ENCODE measurements at regions not wholly inside any gene's neighbourhood (a gene's known extent, or its start where the extent isn't known, plus 50 kb on each side); places are given as distances from the start of the nearest gene placed in this dataset.
"Not testable (repeated sequence)": the region's sequence is repeated elsewhere in the genome, so short reads cannot be mapped to it uniquely, and the experiment has no call there.

DNA sequence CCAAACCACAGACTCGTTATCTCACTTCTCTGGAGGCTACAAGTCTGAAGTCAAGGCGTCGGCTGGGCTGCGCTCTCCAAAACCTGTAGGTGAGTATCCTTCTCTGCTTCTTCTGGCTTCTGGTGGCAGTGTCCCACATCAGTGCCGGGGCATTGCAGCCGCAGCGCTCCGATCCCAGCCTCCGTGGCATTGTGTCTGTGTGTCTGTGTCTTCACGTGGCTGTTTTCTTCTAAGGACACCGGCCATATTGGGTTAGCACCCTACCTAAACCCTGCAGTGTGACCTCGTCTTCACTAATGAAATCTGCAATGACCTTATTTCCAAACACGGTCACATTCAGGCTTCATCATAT is 584.9 kb upstream of the COBL start:
- Histone ChIP-seq H3K27ac (ENCODE audit: extremely low read depth, low read depth, low read length) (no peak overlapping the region), H3K4me3 (ENCODE audit: low read depth, low read length) (no peak overlapping the region), H3K9me3 (ENCODE audit: control insufficient read depth, insufficient read depth, low read depth, low read length) (no peaks in the 10 kb centered on the region), H3K4me1 (ENCODE audit: control insufficient read depth, insufficient read depth, low read length) (no peaks in the 10 kb centered on the region), H3K36me3 (ENCODE audit: control insufficient read depth in 2 of 2, insufficient read depth in 1 of 2, low read length in 2 of 2) (no peaks in the 10 kb centered on the region)
- ChIA-PET CTCF (no interaction called here), POLR2A (no interaction called here)
- no peak for TF ChIP-seq GLI2 (tag by site-specific recombination; IDR thresholded peaks at IDR 0.05; ENCODE audit: borderline replicate concordance, low read depth)
- no peak for TF ChIP-seq ZNF169 (tag by site-specific recombination; IDR thresholded peaks at IDR 0.05)
- TF ChIP-seq, protein P1, sequence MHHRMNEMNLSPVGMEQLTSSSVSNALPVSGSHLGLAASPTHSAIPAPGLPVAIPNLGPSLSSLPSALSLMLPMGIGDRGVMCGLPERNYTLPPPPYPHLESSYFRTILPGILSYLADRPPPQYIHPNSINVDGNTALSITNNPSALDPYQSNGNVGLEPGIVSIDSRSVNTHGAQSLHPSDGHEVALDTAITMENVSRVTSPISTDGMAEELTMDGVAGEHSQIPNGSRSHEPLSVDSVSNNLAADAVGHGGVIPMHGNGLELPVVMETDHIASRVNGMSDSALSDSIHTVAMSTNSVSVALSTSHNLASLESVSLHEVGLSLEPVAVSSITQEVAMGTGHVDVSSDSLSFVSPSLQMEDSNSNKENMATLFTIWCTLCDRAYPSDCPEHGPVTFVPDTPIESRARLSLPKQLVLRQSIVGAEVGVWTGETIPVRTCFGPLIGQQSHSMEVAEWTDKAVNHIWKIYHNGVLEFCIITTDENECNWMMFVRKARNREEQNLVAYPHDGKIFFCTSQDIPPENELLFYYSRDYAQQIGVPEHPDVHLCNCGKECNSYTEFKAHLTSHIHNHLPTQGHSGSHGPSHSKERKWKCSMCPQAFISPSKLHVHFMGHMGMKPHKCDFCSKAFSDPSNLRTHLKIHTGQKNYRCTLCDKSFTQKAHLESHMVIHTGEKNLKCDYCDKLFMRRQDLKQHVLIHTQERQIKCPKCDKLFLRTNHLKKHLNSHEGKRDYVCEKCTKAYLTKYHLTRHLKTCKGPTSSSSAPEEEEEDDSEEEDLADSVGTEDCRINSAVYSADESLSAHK (tag by site-specific recombination; IDR thresholded peaks at IDR 0.05) = no peak
- TF ChIP-seq GLIS2 (tag by site-specific recombination; IDR thresholded peaks at IDR 0.05) = no peak
- TF ChIP-seq ZBTB7A (tag by site-specific recombination; IDR thresholded peaks at IDR 0.05; ENCODE audit: low read depth) = no peak
- TF ChIP-seq ZNF16 (tag by site-specific recombination; IDR thresholded peaks at IDR 0.05; ENCODE audit: low read depth) = no peak
- TF ChIP-seq, protein P2, sequence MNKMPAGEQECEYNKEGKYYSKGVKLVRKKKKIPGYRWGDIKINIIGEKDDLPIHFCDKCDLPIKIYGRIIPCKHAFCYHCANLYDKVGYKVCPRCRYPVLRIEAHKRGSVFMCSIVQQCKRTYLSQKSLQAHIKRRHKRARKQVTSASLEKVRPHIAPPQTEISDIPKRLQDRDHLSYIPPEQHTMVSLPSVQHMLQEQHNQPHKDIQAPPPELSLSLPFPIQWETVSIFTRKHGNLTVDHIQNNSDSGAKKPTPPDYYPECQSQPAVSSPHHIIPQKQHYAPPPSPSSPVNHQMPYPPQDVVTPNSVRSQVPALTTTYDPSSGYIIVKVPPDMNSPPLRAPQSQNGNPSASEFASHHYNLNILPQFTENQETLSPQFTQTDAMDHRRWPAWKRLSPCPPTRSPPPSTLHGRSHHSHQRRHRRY (tag by site-specific recombination; IDR thresholded peaks at IDR 0.05) = no peak
- TF ChIP-seq ZNF791 (tag by site-specific recombination; IDR thresholded peaks at IDR 0.05) = no peak

DNA sequence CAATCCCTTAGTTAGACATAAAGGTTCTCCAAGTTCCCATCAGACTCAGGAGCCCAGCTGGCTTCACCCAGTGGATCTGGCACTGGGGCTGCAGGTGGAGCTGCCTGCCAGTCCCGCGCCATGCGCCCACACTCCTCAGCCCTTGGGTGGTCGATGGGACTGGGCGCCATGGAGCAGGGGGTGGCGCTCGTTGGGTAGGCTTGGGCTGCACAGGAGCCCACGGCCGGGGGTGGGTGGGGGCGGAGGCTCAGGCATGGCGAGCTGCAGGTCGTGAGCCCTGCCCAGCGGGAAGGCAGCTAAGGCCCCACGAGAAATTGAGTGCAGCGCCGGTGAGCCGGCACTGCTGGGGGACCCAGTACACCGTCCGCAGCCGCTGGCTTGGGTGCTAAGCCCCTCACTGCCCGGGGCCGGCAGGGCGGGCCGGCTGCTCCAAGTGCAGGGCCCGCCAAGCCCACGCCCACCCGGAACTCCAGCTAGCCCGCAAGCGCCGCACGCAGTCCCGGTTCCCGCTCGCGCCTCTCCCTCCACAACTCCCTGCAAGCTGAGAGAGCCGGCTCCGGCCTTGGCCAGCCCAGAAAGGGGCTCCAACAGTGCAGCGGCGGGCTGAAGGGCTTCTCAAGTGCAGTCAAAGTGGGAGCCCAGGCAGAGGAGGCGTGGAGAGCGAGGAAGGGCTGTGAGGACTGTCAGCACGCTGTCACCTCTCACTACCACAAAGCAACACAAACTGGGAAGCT is 584.3 kb upstream of the COBL start:
- H3K4me3 ChIP-seq (ENCODE audit: low read depth, low read length); POLR2A ChIA-PET; CTCF ChIA-PET; H3K27ac ChIP-seq (ENCODE audit: extremely low read depth, low read depth, low read length); H3K9me3 ChIP-seq (ENCODE audit: control insufficient read depth, insufficient read depth, low read depth, low read length); H3K36me3 ChIP-seq (ENCODE audit: control insufficient read depth in 2 of 2, insufficient read depth in 1 of 2, low read length in 2 of 2); H3K4me1 ChIP-seq (ENCODE audit: control insufficient read depth, insufficient read depth, low read length): not testable (repeated sequence)

DNA sequence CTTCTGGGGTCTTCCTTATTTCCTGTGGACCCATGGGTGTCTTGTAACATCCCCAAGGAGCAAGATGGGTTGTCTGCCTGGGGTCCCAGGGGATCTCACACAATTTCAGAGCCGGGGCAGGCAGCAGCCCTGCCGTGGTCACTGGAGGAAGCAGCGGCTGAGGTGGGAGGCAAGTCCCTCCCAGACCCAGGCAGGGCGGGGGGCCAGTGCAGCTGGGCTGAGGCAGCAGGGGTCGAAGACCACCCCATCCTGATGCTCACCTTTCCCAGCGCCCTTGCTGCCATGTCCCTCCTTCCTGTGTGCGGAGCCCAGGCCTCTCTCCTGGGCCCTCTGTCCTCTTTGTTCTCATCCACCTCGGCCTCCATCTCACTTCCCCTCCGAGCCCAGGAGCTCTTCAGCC is 583.0 kb upstream of the COBL start:
- Histone ChIP-seq H3K9me3 (ENCODE audit: control insufficient read depth, insufficient read depth, low read depth, low read length) (no peaks in the 10 kb centered on the region), H3K27ac (ENCODE audit: extremely low read depth, low read depth, low read length) (no peak overlapping the region), H3K4me3 (ENCODE audit: low read depth, low read length) (no peak overlapping the region), H3K36me3 (ENCODE audit: control insufficient read depth in 2 of 2, insufficient read depth in 1 of 2, low read length in 2 of 2) (no peaks in the 10 kb centered on the region), H3K4me1 (ENCODE audit: control insufficient read depth, insufficient read depth, low read length) (no peaks in the 10 kb centered on the region)
- ChIA-PET POLR2A (no interaction called here), CTCF (no interaction called here)
- no peak for TF ChIP-seq ZNF426 (tag by site-specific recombination; IDR thresholded peaks at IDR 0.05)
- TF ChIP-seq, protein P3, sequence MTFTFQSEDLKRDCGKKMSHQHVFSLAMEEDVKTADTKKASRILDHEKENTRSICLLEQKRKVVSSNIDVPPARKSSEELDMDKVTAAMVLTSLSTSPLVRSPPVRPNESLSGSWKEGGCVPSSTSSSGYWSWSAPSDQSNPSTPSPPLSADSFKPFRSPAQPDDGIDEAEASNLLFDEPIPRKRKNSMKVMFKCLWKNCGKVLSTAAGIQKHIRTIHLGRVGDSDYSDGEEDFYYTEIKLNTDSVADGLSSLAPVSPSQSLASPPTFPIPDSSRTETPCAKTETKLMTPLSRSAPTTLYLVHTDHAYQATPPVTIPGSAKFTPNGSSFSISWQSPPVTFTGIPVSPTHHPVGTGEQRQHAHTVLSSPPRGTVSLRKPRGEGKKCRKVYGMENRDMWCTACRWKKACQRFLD (tag by site-specific recombination; IDR thresholded peaks at IDR 0.05) = no peak
- TF ChIP-seq, protein P4, sequence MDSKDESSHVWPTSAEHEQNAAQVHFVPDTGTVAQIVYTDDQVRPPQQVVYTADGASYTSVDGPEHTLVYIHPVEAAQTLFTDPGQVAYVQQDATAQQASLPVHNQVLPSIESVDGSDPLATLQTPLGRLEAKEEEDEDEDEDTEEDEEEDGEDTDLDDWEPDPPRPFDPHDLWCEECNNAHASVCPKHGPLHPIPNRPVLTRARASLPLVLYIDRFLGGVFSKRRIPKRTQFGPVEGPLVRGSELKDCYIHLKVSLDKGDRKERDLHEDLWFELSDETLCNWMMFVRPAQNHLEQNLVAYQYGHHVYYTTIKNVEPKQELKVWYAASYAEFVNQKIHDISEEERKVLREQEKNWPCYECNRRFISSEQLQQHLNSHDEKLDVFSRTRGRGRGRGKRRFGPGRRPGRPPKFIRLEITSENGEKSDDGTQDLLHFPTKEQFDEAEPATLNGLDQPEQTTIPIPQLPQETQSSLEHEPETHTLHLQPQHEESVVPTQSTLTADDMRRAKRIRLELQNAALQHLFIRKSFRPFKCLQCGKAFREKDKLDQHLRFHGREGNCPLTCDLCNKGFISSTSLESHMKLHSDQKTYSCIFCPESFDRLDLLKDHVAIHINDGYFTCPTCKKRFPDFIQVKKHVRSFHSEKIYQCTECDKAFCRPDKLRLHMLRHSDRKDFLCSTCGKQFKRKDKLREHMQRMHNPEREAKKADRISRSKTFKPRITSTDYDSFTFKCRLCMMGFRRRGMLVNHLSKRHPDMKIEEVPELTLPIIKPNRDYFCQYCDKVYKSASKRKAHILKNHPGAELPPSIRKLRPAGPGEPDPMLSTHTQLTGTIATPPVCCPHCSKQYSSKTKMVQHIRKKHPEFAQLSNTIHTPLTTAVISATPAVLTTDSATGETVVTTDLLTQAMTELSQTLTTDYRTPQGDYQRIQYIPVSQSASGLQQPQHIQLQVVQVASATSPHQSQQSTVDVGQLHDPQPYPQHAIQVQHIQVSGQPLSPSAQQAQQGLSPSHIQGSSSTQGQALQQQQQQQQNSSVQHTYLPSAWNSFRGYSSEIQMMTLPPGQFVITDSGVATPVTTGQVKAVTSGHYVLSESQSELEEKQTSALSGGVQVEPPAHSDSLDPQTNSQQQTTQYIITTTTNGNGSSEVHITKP (tag by site-specific recombination; IDR thresholded peaks at IDR 0.05) = no peak
- TF ChIP-seq, protein P5, sequence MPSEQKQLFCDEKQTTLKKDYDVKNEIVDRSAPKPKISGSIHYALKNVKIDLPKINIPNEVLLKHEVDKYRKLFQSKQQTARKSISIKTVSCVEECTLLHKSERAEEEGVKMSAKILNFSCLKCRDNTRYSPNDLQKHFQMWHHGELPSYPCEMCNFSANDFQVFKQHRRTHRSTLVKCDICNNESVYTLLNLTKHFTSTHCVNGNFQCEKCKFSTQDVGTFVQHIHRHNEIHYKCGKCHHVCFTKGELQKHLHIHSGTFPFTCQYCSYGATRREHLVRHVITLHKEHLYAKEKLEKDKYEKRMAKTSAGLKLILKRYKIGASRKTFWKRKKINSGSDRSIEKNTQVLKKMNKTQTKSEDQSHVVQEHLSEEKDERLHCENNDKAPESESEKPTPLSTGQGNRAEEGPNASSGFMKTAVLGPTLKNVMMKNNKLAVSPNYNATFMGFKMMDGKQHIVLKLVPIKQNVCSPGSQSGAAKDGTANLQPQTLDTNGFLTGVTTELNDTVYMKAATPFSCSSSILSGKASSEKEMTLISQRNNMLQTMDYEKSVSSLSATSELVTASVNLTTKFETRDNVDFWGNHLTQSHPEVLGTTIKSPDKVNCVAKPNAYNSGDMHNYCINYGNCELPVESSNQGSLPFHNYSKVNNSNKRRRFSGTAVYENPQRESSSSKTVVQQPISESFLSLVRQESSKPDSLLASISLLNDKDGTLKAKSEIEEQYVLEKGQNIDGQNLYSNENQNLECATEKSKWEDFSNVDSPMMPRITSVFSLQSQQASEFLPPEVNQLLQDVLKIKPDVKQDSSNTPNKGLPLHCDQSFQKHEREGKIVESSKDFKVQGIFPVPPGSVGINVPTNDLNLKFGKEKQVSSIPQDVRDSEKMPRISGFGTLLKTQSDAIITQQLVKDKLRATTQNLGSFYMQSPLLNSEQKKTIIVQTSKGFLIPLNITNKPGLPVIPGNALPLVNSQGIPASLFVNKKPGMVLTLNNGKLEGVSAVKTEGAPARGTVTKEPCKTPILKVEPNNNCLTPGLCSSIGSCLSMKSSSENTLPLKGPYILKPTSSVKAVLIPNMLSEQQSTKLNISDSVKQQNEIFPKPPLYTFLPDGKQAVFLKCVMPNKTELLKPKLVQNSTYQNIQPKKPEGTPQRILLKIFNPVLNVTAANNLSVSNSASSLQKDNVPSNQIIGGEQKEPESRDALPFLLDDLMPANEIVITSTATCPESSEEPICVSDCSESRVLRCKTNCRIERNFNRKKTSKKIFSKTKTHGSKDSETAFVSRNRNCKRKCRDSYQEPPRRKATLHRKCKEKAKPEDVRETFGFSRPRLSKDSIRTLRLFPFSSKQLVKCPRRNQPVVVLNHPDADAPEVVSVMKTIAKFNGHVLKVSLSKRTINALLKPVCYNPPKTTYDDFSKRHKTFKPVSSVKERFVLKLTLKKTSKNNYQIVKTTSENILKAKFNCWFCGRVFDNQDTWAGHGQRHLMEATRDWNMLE (tag by site-specific recombination; conservative IDR thresholded peaks at IDR 0.05; ENCODE audit: low read depth) = no peak
- no peak for TF ChIP-seq ZNF394 (tag by site-specific recombination; IDR thresholded peaks at IDR 0.05; ENCODE audit: borderline replicate concordance)
- no peak for TF ChIP-seq ZFHX2 (tag by site-specific recombination; conservative IDR thresholded peaks at IDR 0.05)
- TF ChIP-seq ZNF146 (tag by site-specific recombination; IDR thresholded peaks at IDR 0.05) = no peak
- no peak for TF ChIP-seq ZNF433 (tag by site-specific recombination; IDR thresholded peaks at IDR 0.05; ENCODE audit: low read depth)
- no peak for TF ChIP-seq ZNF274 (IDR thresholded peaks at IDR 0.05; ENCODE audit: low read length)
- no peak for TF ChIP-seq ZNF274 (tag by site-specific recombination; IDR thresholded peaks at IDR 0.05; ENCODE audit: borderline replicate concordance)

Data from HEK293 (cell line).